GM23338 (cell line): ENCODE measurements at regions not wholly inside any gene's neighbourhood (a gene's known extent, or its start where the extent isn't known, plus 50 kb on each side); places are given as distances from the start of the nearest gene placed in this dataset.

Experiments
- CREB1 ChIP-seq: fragments of 250-450 bp; sonication (Bioruptor Pico); IDR thresholded peaks from 2 replicates; pipeline ENCODE4 v1.5.0; 2020; ENCODE audit warnings: low read depth, mild to moderate bottlenecking, moderate library complexity
- EZH2 ChIP-seq: fragments of 200-600 bp; sonication (generic); IDR thresholded peaks from one replicate; pipeline ENCODE4 v1.8.0; 2017; ENCODE audit warnings: antibody characterized with exemption, mild to moderate bottlenecking, low read depth; ENCODE audit not compliant: unreplicated experiment
- EZH2phosphoT487 ChIP-seq: fragments of 200-600 bp; sonication (generic); IDR thresholded peaks from one replicate; pipeline ENCODE4 v1.8.1; 2018; ENCODE audit warnings: antibody characterized with exemption; ENCODE audit not compliant: unreplicated experiment
- JUNB ChIP-seq: IDR thresholded peaks from one replicate; pipeline ENCODE4 v1.6.1; 2016; ENCODE audit warnings: antibody characterized with exemption; ENCODE audit not compliant: unreplicated experiment
- NANOG ChIP-seq: IDR thresholded peaks from 2 replicates; pipeline ENCODE4 v1.6.1; 2016; ENCODE audit warnings: antibody characterized with exemption, borderline replicate concordance
- POLR2AphosphoS5 ChIP-seq: IDR thresholded peaks from 2 replicates; pipeline ENCODE4 v1.6.1; 2016; ENCODE audit warnings: antibody characterized with exemption, low read depth
- STAT1 ChIP-seq: IDR thresholded peaks from one replicate; pipeline ENCODE4 v1.6.1; 2016; ENCODE audit warnings: antibody characterized with exemption; ENCODE audit not compliant: unreplicated experiment
- ZNF331 ChIP-seq: fragments of 250-450 bp; sonication (Bioruptor Pico); IDR thresholded peaks from 2 replicates; pipeline ENCODE4 v1.5.0; 2020; ENCODE audit warnings: low read depth, mild to moderate bottlenecking, moderate library complexity
- TF ChIP-seq, protein P1 (sequence below), 2 experiments: fragments of 200-600 bp in 1 of 2; sonication (generic) in 1 of 2; conservative IDR thresholded peaks; 2 replicates each; pipeline versions ENCODE4 v1.5.1 to v1.6.1; 2016 to 2017; ENCODE audit warnings: antibody characterized with exemption in 2 of 2, low read depth in 2 of 2, mild to moderate bottlenecking in 2 of 2, moderate library complexity in 1 of 2
- TF ChIP-seq, protein P2 (sequence below): IDR thresholded peaks from one replicate; pipeline ENCODE4 v1.6.1; 2018; ENCODE audit warnings: antibody characterized with exemption; ENCODE audit not compliant: unreplicated experiment
- TF ChIP-seq, protein P3 (sequence below): IDR thresholded peaks from 2 replicates; pipeline ENCODE4 v1.6.1; 2016; ENCODE audit warnings: antibody characterized with exemption
- TF ChIP-seq, protein P4 (sequence below): fragments of 250-450 bp; sonication (Bioruptor Pico); IDR thresholded peaks from 2 replicates; pipeline ENCODE4 v1.5.0; 2020; ENCODE audit warnings: mild to moderate bottlenecking, moderate library complexity

DNA sequence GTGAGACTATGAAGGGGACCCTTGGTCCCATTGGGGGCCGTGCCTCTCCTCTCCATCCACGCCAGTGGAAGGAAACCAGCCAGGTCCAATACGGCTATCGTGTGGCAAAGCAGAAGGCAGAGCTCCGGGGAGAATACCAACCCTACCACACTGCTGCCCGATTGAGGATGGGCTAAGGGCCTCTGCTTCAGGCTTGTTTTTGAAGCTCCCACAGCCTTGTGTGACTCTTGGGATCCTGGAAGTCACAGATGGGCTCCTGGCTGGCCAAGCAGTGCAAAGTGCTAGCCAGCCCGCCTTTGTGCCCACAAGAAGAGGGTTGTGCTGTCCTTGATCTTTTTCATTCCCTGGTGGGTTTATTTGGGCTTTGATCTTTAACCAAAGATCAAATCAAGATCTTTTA lies 70.6 kb upstream of the ID2 start:
- TF ChIP-seq, protein P1, sequence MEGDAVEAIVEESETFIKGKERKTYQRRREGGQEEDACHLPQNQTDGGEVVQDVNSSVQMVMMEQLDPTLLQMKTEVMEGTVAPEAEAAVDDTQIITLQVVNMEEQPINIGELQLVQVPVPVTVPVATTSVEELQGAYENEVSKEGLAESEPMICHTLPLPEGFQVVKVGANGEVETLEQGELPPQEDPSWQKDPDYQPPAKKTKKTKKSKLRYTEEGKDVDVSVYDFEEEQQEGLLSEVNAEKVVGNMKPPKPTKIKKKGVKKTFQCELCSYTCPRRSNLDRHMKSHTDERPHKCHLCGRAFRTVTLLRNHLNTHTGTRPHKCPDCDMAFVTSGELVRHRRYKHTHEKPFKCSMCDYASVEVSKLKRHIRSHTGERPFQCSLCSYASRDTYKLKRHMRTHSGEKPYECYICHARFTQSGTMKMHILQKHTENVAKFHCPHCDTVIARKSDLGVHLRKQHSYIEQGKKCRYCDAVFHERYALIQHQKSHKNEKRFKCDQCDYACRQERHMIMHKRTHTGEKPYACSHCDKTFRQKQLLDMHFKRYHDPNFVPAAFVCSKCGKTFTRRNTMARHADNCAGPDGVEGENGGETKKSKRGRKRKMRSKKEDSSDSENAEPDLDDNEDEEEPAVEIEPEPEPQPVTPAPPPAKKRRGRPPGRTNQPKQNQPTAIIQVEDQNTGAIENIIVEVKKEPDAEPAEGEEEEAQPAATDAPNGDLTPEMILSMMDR (conservative IDR thresholded peaks at IDR 0.05; ENCODE audit: low read depth in 2 of 2): no peak
- TF ChIP-seq, protein P2, sequence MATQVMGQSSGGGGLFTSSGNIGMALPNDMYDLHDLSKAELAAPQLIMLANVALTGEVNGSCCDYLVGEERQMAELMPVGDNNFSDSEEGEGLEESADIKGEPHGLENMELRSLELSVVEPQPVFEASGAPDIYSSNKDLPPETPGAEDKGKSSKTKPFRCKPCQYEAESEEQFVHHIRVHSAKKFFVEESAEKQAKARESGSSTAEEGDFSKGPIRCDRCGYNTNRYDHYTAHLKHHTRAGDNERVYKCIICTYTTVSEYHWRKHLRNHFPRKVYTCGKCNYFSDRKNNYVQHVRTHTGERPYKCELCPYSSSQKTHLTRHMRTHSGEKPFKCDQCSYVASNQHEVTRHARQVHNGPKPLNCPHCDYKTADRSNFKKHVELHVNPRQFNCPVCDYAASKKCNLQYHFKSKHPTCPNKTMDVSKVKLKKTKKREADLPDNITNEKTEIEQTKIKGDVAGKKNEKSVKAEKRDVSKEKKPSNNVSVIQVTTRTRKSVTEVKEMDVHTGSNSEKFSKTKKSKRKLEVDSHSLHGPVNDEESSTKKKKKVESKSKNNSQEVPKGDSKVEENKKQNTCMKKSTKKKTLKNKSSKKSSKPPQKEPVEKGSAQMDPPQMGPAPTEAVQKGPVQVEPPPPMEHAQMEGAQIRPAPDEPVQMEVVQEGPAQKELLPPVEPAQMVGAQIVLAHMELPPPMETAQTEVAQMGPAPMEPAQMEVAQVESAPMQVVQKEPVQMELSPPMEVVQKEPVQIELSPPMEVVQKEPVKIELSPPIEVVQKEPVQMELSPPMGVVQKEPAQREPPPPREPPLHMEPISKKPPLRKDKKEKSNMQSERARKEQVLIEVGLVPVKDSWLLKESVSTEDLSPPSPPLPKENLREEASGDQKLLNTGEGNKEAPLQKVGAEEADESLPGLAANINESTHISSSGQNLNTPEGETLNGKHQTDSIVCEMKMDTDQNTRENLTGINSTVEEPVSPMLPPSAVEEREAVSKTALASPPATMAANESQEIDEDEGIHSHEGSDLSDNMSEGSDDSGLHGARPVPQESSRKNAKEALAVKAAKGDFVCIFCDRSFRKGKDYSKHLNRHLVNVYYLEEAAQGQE: no peak
- no peak for TF ChIP-seq JUNB
- no peak for TF ChIP-seq POLR2AphosphoS5
- no peak for TF ChIP-seq EZH2phosphoT487
- TF ChIP-seq CREB1 (CRISPR knock-in tag): no peak
- TF ChIP-seq, protein P3, sequence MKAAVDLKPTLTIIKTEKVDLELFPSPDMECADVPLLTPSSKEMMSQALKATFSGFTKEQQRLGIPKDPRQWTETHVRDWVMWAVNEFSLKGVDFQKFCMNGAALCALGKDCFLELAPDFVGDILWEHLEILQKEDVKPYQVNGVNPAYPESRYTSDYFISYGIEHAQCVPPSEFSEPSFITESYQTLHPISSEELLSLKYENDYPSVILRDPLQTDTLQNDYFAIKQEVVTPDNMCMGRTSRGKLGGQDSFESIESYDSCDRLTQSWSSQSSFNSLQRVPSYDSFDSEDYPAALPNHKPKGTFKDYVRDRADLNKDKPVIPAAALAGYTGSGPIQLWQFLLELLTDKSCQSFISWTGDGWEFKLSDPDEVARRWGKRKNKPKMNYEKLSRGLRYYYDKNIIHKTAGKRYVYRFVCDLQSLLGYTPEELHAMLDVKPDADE: no peak
- TF ChIP-seq EZH2: no peak
- TF ChIP-seq NANOG: no peak
- no peak for TF ChIP-seq ZNF331 (CRISPR knock-in tag)
- TF ChIP-seq, protein P4, sequence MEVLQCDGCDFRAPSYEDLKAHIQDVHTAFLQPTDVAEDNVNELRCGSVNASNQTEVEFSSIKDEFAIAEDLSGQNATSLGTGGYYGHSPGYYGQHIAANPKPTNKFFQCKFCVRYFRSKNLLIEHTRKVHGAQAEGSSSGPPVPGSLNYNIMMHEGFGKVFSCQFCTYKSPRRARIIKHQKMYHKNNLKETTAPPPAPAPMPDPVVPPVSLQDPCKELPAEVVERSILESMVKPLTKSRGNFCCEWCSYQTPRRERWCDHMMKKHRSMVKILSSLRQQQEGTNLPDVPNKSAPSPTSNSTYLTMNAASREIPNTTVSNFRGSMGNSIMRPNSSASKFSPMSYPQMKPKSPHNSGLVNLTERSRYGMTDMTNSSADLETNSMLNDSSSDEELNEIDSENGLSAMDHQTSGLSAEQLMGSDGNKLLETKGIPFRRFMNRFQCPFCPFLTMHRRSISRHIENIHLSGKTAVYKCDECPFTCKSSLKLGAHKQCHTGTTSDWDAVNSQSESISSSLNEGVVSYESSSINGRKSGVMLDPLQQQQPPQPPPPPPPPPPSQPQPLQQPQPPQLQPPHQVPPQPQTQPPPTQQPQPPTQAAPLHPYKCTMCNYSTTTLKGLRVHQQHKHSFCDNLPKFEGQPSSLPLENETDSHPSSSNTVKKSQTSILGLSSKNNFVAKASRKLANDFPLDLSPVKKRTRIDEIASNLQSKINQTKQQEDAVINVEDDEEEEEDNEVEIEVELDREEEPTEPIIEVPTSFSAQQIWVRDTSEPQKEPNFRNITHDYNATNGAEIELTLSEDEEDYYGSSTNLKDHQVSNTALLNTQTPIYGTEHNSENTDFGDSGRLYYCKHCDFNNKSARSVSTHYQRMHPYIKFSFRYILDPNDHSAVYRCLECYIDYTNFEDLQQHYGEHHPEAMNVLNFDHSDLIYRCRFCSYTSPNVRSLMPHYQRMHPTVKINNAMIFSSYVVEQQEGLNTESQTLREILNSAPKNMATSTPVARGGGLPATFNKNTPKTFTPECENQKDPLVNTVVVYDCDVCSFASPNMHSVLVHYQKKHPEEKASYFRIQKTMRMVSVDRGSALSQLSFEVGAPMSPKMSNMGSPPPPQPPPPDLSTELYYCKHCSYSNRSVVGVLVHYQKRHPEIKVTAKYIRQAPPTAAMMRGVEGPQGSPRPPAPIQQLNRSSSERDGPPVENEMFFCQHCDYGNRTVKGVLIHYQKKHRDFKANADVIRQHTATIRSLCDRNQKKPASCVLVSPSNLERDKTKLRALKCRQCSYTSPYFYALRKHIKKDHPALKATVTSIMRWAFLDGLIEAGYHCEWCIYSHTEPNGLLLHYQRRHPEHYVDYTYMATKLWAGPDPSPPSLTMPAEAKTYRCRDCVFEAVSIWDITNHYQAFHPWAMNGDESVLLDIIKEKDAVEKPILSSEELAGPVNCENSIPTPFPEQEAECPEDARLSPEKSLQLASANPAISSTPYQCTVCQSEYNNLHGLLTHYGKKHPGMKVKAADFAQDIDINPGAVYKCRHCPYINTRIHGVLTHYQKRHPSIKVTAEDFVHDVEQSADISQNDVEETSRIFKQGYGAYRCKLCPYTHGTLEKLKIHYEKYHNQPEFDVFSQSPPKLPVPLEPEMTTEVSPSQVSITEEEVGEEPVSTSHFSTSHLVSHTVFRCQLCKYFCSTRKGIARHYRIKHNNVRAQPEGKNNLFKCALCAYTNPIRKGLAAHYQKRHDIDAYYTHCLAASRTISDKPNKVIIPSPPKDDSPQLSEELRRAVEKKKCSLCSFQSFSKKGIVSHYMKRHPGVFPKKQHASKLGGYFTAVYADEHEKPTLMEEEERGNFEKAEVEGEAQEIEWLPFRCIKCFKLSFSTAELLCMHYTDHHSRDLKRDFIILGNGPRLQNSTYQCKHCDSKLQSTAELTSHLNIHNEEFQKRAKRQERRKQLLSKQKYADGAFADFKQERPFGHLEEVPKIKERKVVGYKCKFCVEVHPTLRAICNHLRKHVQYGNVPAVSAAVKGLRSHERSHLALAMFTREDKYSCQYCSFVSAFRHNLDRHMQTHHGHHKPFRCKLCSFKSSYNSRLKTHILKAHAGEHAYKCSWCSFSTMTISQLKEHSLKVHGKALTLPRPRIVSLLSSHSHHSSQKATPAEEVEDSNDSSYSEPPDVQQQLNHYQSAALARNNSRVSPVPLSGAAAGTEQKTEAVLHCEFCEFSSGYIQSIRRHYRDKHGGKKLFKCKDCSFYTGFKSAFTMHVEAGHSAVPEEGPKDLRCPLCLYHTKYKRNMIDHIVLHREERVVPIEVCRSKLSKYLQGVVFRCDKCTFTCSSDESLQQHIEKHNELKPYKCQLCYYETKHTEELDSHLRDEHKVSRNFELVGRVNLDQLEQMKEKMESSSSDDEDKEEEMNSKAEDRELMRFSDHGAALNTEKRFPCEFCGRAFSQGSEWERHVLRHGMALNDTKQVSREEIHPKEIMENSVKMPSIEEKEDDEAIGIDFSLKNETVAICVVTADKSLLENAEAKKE (CRISPR knock-in tag): no peak
- no peak for TF ChIP-seq STAT1
